ENCODE measurements at regions not wholly inside any gene's neighbourhood (a gene's known extent, or its start where the extent isn't known, plus 50 kb on each side); places are given as distances from the start of the nearest gene placed in this dataset.

- DNase-seq, result no peak
These were observed 53.4 kb upstream of the STK17B start for GRCh38 chr2:196224756-196225155.

GRCh38 chr2:196225213-196225612, 53.8 kb upstream of the STK17B start:
- DNase-seq, result peak; percentile 76

- DNase-seq, result no peak
These were observed 54.8 kb upstream of the STK17B start for GRCh38 chr2:196226058-196226706.

GRCh38 chr2:196226707-196227065, 55.3 kb upstream of the STK17B start:
- DNase-seq, result no peak

- no peak for DNase-seq
These were observed 57.6 kb upstream of the STK17B start for GRCh38 chr2:196229013-196229412.

- DNase-seq, result no peak
These were observed 58.9 kb upstream of the STK17B start for GRCh38 chr2:196230061-196230854.

GRCh38 chr2:196233021-196233804, 61.8 kb upstream of the STK17B start:
- peak; percentile 95 for DNase-seq

GRCh38 chr2:196233805-196234475, 62.6 kb upstream of the STK17B start:
- DNase-seq, result peak; percentile 62

- peak; percentile 83 for DNase-seq
These were observed 63.3 kb upstream of the STK17B start for GRCh38 chr2:196234672-196235071.

- DNase-seq, result no peak
These were observed 67.5 kb upstream of the STK17B start for GRCh38 chr2:196238836-196239380.

- peak; percentile 48 for DNase-seq
These were observed 68.5 kb upstream of the STK17B start for GRCh38 chr2:196239622-196240587.

GRCh38 chr2:196241175-196241574, 69.8 kb upstream of the STK17B start:
- no peak for DNase-seq

- peak; percentile 57 for DNase-seq
These were observed 70.8 kb upstream of the STK17B start for GRCh38 chr2:196242131-196242620.

- DNase-seq, result no peak
These were observed 73.1 kb upstream of the STK17B start for GRCh38 chr2:196244516-196244915.

GRCh38 chr2:196244966-196245365, 73.6 kb upstream of the STK17B start:
- peak; percentile 77 for DNase-seq

GRCh38 chr2:196245378-196246140, 74.2 kb upstream of the STK17B start:
- DNase-seq, result peak; percentile 52

GRCh38 chr2:196247114-196247975, 76.0 kb upstream of the STK17B start:
- DNase-seq, result peak; percentile 13

GRCh38 chr2:196247976-196248280, 76.5 kb upstream of the STK17B start:
- no peak for DNase-seq

GRCh38 chr2:196248467-196249094, 77.2 kb upstream of the STK17B start:
- DNase-seq, result peak; percentile 40

Measured in fibroblast of skin of back (primary cell).